ENCODE measurements at regions not wholly inside any gene's neighbourhood (a gene's known extent, or its start where the extent isn't known, plus 50 kb on each side); places are given as distances from the start of the nearest gene placed in this dataset.

DNA sequence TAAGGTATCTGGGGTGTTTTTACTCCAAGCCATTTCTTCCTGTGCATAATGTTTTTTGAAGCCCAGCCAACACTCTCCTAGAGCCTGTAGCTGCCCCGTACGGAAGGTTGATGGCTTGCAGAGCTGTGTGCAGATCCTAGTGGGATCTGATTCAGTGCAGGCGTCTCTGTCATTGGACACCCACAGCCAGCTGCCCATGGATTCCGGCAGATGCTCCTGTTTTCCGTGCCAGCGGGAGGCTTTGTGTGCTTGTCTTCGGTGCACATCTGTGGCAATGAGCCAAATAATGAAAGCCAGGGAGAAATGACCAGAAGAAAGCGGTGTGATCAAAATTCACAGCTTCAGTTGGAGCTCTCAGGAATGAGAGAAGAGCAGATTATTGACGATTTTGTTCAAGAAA is 426.4 kb downstream of the TYW1 start:
- H3K4me1 ChIP-seq (ENCODE audit: insufficient read depth, low read length), result no peaks in the 10 kb centered on the region
- no peaks in the 10 kb centered on the region for H3K27me3 ChIP-seq (ENCODE audit: insufficient read depth, low read length)
- no peak overlapping the region for H3K27ac ChIP-seq (ENCODE audit: low read depth, low read length)
- no peak overlapping the region for H3K9ac ChIP-seq (ENCODE audit: low read depth, low read length)
- no peaks in the 10 kb centered on the region for H3K9me3 ChIP-seq (ENCODE audit: insufficient read depth, low read depth, low read length)
- WGBS, result 85% methylated on average over 8 of the region's 9 CpGs
- no peaks in the 10 kb centered on the region for H3K36me3 ChIP-seq (ENCODE audit: insufficient read depth, low read length)
- no peak overlapping the region for H3K4me3 ChIP-seq (ENCODE audit: low read length)

DNA sequence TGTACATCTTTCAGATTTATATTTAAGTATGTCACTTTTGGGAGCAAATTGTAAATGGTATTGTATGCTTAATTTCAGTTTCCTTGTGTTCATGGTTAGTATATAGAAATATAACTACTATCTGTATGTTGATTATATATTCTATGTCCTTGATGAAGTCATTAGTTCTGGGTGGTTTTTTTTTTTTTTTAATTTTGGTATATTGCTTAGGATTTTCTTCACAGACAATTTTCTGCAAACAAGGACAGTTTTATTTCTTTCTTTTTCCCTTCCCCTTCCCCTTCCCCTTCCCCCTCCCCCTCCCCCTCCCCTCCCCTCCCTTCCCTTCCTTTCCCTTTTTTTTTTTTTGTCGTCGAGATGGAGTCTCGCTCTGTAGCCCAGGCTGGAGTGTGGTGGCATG is 430.0 kb downstream of the TYW1 start:
- Histone ChIP-seq H3K36me3 (ENCODE audit: insufficient read depth, low read length) (no peaks in the 10 kb centered on the region), H3K27ac (ENCODE audit: low read depth, low read length) (no peak overlapping the region), H3K4me3 (ENCODE audit: low read length) (no peak overlapping the region), H3K9ac (ENCODE audit: low read depth, low read length) (no peak overlapping the region), H3K27me3 (ENCODE audit: insufficient read depth, low read length) (no peaks in the 10 kb centered on the region), H3K4me1 (ENCODE audit: insufficient read depth, low read length) (no peaks in the 10 kb centered on the region), H3K9me3 (ENCODE audit: insufficient read depth, low read depth, low read length) (no peaks in the 10 kb centered on the region)
- WGBS, result 61% methylated on average over 3 of the region's 3 CpGs

- WGBS, result 90% methylated on average over 4 of the region's 4 CpGs
Measured at GRCh38 chr7:67429735-67430134, 433.1 kb downstream of the TYW1 start.

GRCh38 chr7:67432536-67433234 is 436.1 kb downstream of the TYW1 start:
- Histone ChIP-seq H3K36me3 (ENCODE audit: insufficient read depth, low read length) (no peaks in the 10 kb centered on the region), H3K9me3 (ENCODE audit: insufficient read depth, low read depth, low read length) (peaks cover 15% of the 10 kb centered on the region), H3K27ac (ENCODE audit: low read depth, low read length) (no peak overlapping the region), H3K9ac (ENCODE audit: low read depth, low read length) (no peak overlapping the region), H3K4me3 (ENCODE audit: low read length) (no peak overlapping the region), H3K4me1 (ENCODE audit: insufficient read depth, low read length) (no peaks in the 10 kb centered on the region), H3K27me3 (ENCODE audit: insufficient read depth, low read length) (no peaks in the 10 kb centered on the region)
- WGBS, result 94% methylated on average over 10 of the region's 10 CpGs

More at GRCh38 chr7:67429735-67430134, 433.1 kb downstream of the TYW1 start:
- H3K27ac ChIP-seq (ENCODE audit: low read depth, low read length), result no peak overlapping the region
- H3K36me3 ChIP-seq (ENCODE audit: insufficient read depth, low read length), result no peaks in the 10 kb centered on the region
- no peaks in the 10 kb centered on the region for H3K4me1 ChIP-seq (ENCODE audit: insufficient read depth, low read length)
- H3K9me3 ChIP-seq (ENCODE audit: insufficient read depth, low read depth, low read length), result peaks cover 15% of the 10 kb centered on the region
- no peaks in the 10 kb centered on the region for H3K27me3 ChIP-seq (ENCODE audit: insufficient read depth, low read length)
- no peak overlapping the region for H3K4me3 ChIP-seq (ENCODE audit: low read length)
- no peak overlapping the region for H3K9ac ChIP-seq (ENCODE audit: low read depth, low read length)

DNA sequence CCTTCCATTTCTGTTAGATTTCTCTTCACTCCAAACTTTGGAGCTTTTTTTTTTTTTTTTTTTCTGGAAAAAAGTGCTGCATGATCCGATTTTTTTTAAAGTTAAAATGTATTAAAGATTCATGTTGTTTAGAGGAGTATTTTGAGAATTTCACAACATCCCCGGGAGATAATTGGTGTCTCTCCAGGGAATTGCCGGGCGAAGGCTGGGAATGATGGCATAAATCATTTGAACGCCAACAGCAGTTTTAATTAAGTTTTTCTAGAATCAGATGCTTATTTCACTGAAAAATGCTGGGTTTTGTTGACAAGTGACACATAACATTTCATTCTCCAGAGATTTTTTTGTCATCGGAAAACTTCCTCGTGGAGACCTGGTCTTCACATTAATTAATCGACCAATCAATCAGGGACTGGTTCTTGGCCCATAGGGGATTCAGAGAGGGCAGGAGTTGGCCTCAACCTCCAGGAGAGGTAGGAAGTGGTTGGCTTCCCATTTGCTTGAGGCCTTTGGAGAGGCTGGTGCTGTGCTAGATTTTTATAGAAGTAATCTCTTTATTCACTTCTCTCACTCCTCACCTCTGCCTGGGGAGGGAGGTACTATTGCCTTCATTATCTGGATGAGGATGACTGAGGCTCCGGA is 439.4 kb downstream of the TYW1 start:
- WGBS, result 95% methylated on average over 9 of the region's 9 CpGs
- Histone ChIP-seq H3K36me3 (ENCODE audit: insufficient read depth, low read length) (no peaks in the 10 kb centered on the region), H3K27me3 (ENCODE audit: insufficient read depth, low read length) (no peaks in the 10 kb centered on the region)

GRCh38 chr7:67438198-67438882 is 441.7 kb downstream of the TYW1 start:
- Histone ChIP-seq H3K27ac (ENCODE audit: low read depth, low read length) (peak overlapping the region; percentile 53; the same call in 1 of the 2 replicates), H3K4me3 (ENCODE audit: low read length) (no peak overlapping the region), H3K9me3 (ENCODE audit: insufficient read depth, low read depth, low read length) (peaks cover 8% of the 10 kb centered on the region), H3K36me3 (ENCODE audit: insufficient read depth, low read length) (no peaks in the 10 kb centered on the region), H3K9ac (ENCODE audit: low read depth, low read length) (no peak overlapping the region), H3K27me3 (ENCODE audit: insufficient read depth, low read length) (no peaks in the 10 kb centered on the region), H3K4me1 (ENCODE audit: insufficient read depth, low read length) (peaks cover 18% of the 10 kb centered on the region)
- 88% methylated on average over 6 of the region's 7 CpGs for WGBS

More for the DNA sequence above, 439.4 kb downstream of the TYW1 start:
- Histone ChIP-seq H3K27ac (ENCODE audit: low read depth, low read length) (no peak overlapping the region), H3K4me3 (ENCODE audit: low read length) (no peak overlapping the region), H3K4me1 (ENCODE audit: insufficient read depth, low read length) (peaks cover 18% of the 10 kb centered on the region), H3K9ac (ENCODE audit: low read depth, low read length) (no peak overlapping the region), H3K9me3 (ENCODE audit: insufficient read depth, low read depth, low read length) (peaks cover 15% of the 10 kb centered on the region)

DNA sequence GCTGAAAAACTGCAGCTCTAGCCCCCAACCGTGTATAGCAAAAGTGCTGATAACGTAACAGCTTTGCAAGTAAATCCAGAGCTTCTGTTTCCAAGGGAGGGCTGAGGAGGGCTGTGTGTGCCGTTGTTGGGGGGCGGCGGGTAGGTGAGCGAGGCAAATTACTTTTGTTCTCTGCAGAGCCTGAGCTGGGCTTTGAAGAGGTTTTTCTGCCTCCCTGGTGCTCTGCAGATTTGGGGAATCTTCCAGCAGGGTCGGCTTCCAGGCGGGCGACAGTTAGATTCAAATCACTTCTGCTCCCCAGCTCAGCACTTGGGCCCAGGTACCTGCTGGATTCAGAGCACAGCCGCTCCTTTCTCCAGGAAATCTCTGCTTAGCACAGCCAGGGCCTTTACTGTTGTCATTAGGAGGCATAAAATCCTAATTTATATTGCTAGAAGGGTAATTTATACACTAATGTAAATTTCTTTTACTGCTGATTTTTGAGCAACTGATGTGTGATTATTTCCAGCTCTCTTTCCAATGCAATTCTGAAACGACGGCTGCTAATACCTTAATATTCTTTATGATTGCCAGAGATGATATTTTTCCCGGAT is 442.4 kb downstream of the TYW1 start:
- Histone ChIP-seq H3K4me3 (ENCODE audit: low read length) (no peak overlapping the region), H3K9ac (ENCODE audit: low read depth, low read length) (no peak overlapping the region), H3K27ac (ENCODE audit: low read depth, low read length) (peak overlapping the region; percentile 53; the same call in 1 of the 2 replicates), H3K36me3 (ENCODE audit: insufficient read depth, low read length) (no peaks in the 10 kb centered on the region), H3K27me3 (ENCODE audit: insufficient read depth, low read length) (no peaks in the 10 kb centered on the region), H3K9me3 (ENCODE audit: insufficient read depth, low read depth, low read length) (0 out of 2 replicates have a peak, but pooled peaks cover 2% of the 10 kb centered on the region), H3K4me1 (ENCODE audit: insufficient read depth, low read length) (peaks cover 18% of the 10 kb centered on the region)
- 73% methylated on average over 13 of the region's 13 CpGs for WGBS

GRCh38 chr7:67440321-67440720 is 443.7 kb downstream of the TYW1 start:
- Histone ChIP-seq H3K9ac (ENCODE audit: low read depth, low read length) (no peak overlapping the region), H3K27ac (ENCODE audit: low read depth, low read length) (peak overlapping the region; percentile 60; the same call in 1 of the 2 replicates), H3K9me3 (ENCODE audit: insufficient read depth, low read depth, low read length) (peaks cover 3% of the 10 kb centered on the region; the same call in 1 of the 2 replicates), H3K4me3 (ENCODE audit: low read length) (no peak overlapping the region), H3K27me3 (ENCODE audit: insufficient read depth, low read length) (no peaks in the 10 kb centered on the region), H3K4me1 (ENCODE audit: insufficient read depth, low read length) (peaks cover 18% of the 10 kb centered on the region), H3K36me3 (ENCODE audit: insufficient read depth, low read length) (no peaks in the 10 kb centered on the region)
- 74% methylated on average over 1 of the region's 2 CpGs for WGBS

- H3K27me3 ChIP-seq (ENCODE audit: insufficient read depth, low read length), result no peaks in the 10 kb centered on the region
- no peak overlapping the region for H3K27ac ChIP-seq (ENCODE audit: low read depth, low read length)
- H3K9me3 ChIP-seq (ENCODE audit: insufficient read depth, low read depth, low read length), result peaks cover 3% of the 10 kb centered on the region; the same call in 1 of the 2 replicates
- H3K4me3 ChIP-seq (ENCODE audit: low read length), result no peak overlapping the region
- 74% methylated on average over 3 of the region's 4 CpGs for WGBS
- no peak overlapping the region for H3K9ac ChIP-seq (ENCODE audit: low read depth, low read length)
- no peaks in the 10 kb centered on the region for H3K36me3 ChIP-seq (ENCODE audit: insufficient read depth, low read length)
- no peaks in the 10 kb centered on the region for H3K4me1 ChIP-seq (ENCODE audit: insufficient read depth, low read length)
Measured at GRCh38 chr7:67445728-67446127, 449.1 kb downstream of the TYW1 start.

GRCh38 chr7:67447297-67447696 is 450.7 kb downstream of the TYW1 start:
- no peak overlapping the region for H3K9ac ChIP-seq (ENCODE audit: low read depth, low read length)
- H3K9me3 ChIP-seq (ENCODE audit: insufficient read depth, low read depth, low read length), result peaks cover 3% of the 10 kb centered on the region; the same call in 1 of the 2 replicates
- no peaks in the 10 kb centered on the region for H3K27me3 ChIP-seq (ENCODE audit: insufficient read depth, low read length)
- no peak overlapping the region for H3K4me3 ChIP-seq (ENCODE audit: low read length)
- H3K27ac ChIP-seq (ENCODE audit: low read depth, low read length), result no peak overlapping the region
- no peaks in the 10 kb centered on the region for H3K36me3 ChIP-seq (ENCODE audit: insufficient read depth, low read length)
- H3K4me1 ChIP-seq (ENCODE audit: insufficient read depth, low read length), result no peaks in the 10 kb centered on the region

GRCh38 chr7:67448271-67448670 is 451.6 kb downstream of the TYW1 start:
- WGBS, result 80% methylated on average over 1 of the region's 1 CpG
- H3K36me3 ChIP-seq (ENCODE audit: insufficient read depth, low read length), result no peaks in the 10 kb centered on the region
- no peaks in the 10 kb centered on the region for H3K27me3 ChIP-seq (ENCODE audit: insufficient read depth, low read length)
- H3K4me3 ChIP-seq (ENCODE audit: low read length), result no peak overlapping the region
- H3K9me3 ChIP-seq (ENCODE audit: insufficient read depth, low read depth, low read length), result peaks cover 3% of the 10 kb centered on the region; the same call in 1 of the 2 replicates
- no peak overlapping the region for H3K9ac ChIP-seq (ENCODE audit: low read depth, low read length)
- no peak overlapping the region for H3K27ac ChIP-seq (ENCODE audit: low read depth, low read length)
- no peaks in the 10 kb centered on the region for H3K4me1 ChIP-seq (ENCODE audit: insufficient read depth, low read length)
